PC-9 (cell line): ENCODE measurements at regions not wholly inside any gene's neighbourhood (a gene's known extent, or its start where the extent isn't known, plus 50 kb on each side); places are given as distances from the start of the nearest gene placed in this dataset.

ENCODE experiments used
- CTCF ChIP-seq: fragments of 200-600 bp; sonication (generic); conservative IDR thresholded peaks from 2 replicates; pipeline ENCODE4 v1.6.1; 2017; ENCODE audit warnings: mixed run types, antibody characterized with exemption, mild to moderate bottlenecking, moderate library complexity
- EZH2 ChIP-seq: fragments of 200-600 bp; sonication (generic); IDR thresholded peaks from 2 replicates; pipeline ENCODE4 v1.8.0; 2017; ENCODE audit warnings: antibody characterized with exemption, low read depth

GRCh38 chr12:5160827-5161226 lies 117.1 kb downstream of the KCNA5 start:
- TF ChIP-seq EZH2: no peak
- no peak for TF ChIP-seq CTCF
